HG03103 (cell line): ENCODE measurements at regions not wholly inside any gene's neighbourhood (a gene's known extent, or its start where the extent isn't known, plus 50 kb on each side); places are given as distances from the start of the nearest gene placed in this dataset.

Experiments
- ATAC-seq: cut with Tn5 transposase; IDR thresholded peaks from one replicate; pipeline ENCODE4 v1.9.1; 2021; ENCODE audit warnings: low read depth; ENCODE audit not compliant: unreplicated experiment

DNA sequence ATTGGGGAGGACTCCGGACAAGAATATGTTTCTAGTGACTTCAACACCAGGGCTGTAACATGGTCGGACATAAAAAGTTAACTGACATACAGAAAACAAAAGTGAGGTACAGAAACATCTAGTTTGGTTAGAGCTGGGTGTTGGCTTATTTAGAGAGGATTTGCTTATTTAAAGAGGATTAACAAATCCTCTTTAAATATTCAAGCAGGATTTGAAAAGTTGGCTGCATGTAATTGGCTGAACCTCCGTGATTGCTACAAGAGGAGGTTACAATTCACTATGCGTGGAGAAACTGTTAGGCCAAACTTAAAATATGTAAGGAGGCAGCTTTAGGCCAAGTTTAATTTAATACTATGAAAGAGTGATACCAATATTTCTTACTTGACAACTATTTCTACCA is 2707.4 kb downstream of the ARAP2 start:
- no peak for ATAC-seq

DNA sequence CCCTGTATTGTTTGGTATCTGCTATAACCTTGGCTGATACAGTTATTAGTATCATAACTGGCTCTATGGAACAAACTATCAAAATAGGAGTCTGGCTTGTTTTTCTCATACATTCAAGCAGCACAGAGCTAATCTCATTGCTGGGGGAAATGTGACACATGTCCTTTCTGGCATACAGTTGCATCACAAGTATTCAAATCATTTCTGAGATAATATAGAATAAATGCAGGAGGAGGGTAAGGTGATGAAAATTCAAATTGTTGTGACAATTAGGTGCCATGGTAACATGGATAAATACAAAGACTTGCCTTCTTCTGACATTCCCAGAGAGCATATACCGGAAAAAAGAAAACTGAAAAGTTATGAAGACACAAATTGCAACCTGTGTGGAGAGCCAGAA is 2706.8 kb downstream of the ARAP2 start:
- no peak for ATAC-seq

DNA sequence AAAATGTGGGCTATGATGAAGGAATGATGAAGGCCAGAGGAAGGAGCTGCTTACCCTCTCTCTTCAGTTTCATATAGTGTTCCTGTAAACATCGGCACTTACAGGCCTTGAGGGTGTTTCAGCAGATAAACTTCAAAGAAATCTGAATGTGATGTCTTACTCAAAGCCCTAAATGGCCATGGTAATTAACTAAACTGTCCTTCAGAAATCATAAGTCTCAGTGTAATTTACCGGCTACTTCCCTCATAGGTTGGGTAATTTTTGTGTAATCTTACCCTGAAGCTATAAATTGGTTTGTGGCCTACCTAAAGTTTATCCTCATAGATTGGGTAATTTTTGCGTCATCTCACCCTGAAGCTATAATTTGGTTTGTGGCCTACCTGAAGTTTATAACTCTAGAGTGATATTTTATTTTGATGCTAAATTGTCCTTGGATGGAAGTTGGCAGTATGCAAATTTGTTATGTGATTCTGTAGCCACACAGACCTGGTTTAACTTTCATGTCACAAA is 2700.3 kb downstream of the ARAP2 start:
- no peak for ATAC-seq

DNA sequence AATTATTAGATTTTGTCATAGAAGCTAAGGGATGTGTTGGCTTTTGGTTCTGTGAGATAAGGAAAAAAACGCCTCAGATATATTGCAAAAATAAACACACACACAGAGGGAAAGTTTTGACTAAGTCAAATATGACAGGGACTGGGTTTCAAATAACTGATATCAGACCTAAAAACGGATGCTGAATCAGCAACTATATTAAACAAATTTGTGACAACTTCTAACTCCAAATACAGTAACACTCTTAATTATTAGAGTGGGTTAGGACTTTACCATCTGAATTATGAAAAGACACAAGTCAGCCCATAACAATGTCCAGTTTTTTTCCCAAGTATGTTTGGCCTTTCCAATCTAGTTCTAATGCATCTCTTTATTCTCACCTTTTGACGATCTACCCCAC is 2693.1 kb downstream of the ARAP2 start:
- ATAC-seq: no peak

DNA sequence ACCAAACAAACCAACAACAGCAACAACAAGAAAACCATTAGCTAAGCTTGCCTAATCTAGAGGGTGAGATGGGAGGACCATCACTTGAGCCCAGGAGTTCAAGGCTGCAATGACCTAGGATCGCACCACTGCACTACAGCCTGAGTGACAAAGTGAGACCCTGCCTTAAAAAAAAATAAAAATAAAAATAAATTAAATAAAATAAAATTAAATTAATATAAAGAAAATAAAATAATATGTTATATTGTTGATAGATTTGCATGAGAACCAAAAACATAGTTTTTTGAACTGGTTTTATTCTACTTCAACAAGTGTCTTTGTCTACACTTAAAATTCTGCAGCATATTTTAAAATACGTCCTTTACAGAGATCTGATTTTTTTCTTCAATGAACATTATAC is 2683.1 kb downstream of the ARAP2 start:
- ATAC-seq: no peak

DNA sequence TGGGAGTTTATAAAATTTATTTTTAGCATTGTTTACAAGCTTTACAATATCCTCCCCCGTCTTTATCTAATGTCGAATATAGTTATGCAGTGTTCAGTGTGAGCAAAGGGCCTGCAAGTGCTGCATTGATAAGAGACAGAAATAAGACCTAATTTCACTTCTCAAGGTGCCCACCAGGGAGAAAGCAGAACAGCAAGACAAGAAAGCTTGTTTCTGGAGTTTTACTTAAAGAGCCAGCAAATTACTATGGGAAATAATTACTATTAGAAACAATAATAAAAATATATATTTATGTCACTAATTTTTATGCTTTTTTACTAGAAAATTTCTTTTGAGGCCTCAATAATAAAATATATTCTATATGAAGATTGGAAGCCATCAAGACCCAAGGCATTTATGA is 2677.7 kb downstream of the ARAP2 start:
- ATAC-seq: no peak

DNA sequence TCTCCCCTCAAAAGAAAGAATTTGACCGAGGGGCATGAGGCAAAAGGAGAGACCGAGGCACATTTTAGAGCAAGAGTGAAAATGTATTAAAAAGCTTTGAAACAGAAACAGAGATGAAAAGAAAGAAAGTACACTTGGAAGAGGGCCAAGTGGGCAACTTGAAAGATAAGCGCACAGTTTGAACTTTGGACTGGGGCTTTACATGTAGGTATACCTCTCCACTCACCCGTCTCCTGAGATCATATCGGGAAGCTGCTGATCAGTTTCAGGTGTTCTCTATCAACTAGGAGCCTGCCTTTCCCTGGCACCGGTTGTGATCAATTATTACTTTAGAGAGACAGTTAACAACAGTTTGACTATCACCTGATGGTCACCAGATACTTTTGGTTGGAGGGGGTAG is 2666.5 kb downstream of the ARAP2 start:
- no peak for ATAC-seq

DNA sequence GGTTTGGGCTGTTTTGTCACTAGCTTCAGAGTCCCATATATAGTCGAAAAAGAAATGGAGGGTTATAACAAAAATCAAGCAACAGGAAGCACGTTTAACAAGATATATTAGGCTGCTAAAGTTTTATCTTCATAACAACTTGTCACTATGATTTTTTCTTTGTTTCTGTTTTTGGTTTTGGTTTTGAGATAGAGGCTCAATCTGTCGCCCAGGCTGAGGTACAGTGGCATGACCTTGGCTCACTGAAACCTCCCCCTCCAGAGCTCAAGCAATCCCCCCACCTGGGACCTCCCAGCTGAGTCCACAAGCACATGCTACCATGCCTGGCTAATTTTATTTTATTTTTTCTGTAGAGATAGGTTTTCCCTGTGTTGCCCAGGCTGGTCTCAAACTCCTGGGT is 2664.4 kb downstream of the ARAP2 start:
- ATAC-seq: no peak

DNA sequence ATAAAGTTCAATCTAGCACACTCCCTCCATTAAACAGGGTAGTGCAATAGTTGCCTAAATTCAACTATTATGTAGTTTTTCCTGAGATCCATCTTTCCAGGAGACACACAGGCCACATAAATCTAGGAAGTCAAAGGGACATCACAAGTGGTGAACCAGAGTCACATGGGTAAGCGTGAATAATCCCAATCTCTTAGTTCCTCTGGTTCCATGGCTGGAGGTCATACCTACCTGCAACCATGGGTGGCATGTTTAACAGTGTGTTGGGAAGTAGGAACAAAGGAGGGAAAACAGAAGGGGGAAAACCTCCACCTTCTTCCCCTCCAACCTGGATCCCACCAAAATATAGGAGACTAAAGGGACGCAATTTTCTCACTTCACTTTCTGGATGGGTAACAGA is 2651.6 kb downstream of the ARAP2 start:
- ATAC-seq: no peak

DNA sequence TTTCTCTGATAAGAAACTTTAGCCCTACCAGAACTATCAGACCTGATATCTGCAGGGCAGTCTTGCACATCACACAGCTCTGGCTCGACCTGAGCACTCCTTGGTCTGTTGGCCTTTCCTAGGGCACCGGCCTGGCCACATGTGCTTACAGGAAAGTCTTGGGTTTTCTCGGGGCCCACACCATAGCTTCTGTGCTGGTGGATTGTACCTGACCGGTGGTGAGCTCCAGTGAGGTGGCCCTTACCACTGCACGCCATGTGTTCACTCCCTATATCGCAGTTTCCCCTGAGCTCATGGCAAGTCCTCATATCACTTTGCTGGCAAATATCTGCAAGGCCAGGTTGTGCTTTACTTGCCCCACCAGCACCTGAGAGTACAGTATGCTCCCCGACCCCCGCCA is 2637.4 kb downstream of the ARAP2 start:
- no peak for ATAC-seq

DNA sequence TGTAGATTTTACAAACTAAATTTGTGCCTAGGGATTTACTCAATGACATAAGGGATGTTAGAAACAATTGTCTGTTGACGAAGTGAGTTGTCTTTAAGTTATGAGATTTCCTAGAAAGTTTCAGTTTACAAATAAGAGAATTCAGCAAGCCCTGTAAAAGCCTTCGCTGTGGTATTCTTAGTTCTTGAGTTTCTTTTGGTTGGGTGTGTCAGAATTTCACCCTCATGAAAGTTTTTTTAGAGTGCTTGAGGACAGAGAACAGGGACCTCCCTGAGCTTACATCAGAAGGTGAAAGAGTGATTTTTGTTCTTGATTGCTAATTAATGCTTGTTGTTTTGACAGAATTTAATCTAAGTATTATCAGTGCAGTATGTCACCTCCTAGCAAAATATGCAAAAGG is 2628.2 kb downstream of the ARAP2 start:
- ATAC-seq: no peak

DNA sequence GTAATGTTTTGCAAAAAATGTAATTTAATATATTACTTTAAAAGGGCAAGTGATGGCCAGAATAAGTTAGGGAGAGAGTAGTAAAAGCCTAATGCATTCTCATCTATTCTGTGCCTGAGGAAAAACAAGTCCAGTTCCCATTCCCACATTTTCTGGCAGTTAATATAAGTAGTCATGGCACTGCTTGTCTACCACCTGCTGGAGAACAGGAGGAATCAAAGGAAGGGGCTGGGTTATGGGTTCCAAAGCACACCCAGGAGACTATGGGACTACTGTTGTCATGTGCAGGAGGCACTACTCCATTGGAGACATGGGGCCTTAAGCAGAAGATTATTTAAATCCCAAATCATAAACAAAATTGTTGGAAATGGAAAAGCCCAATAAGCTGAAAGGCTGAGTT is 2618.6 kb downstream of the ARAP2 start:
- no peak for ATAC-seq

DNA sequence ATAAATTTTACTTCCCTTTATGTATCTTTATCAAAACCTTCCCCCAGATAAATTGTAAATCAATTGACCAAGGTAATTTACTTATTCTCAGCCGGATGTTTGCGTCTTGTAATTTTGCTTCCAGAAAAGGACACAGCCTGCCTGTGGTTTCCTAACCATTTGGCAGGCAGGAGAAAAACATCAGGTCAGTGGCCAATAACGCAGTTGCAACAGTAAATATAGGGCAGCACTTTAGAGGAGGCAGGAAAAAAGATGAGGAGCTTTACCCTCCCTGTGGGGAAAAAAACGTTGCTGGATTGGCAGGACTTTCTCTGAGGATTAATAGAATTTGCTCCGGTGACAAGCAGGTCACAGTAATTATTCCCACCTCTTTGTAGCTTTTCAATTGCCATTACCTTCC is 2618.1 kb downstream of the ARAP2 start:
- ATAC-seq: no peak

DNA sequence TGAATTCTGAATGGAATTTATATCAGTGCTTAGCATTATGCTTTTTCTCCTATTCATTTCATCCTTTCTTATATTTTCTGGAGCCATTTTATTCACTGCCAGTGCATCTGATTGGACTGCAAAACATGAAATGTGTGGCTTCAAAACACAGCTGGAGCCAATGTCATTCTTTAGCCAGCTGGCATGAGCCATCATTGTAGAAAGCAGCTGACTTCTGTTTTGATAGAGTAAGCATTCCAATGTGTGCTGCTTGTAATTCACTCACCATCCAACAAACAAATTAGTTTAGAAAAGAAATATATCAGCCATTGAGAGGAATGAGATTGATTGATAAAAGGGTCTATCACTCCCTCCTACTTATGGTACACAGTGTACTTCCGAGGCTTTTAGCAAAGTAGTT is 2616.0 kb downstream of the ARAP2 start:
- no peak for ATAC-seq

DNA sequence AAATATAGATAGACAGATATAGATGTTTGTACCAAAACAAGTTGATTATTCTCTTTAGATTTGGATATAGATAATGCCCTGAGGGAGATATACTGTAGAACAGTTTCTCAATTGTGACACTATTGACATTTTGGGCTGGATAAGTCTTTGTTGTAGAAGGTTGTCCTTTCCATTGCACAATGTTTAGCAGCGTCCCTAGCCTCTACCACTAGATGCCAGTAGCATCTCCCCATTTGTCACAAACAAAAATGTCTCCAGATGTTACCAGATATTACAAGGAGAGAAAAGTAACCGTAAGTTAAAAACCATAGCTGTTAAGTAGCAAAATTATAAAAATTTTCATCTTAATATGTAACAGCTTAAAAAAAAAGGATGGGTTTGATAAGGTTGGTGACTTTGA is 2595.3 kb downstream of the ARAP2 start:
- no peak for ATAC-seq

DNA sequence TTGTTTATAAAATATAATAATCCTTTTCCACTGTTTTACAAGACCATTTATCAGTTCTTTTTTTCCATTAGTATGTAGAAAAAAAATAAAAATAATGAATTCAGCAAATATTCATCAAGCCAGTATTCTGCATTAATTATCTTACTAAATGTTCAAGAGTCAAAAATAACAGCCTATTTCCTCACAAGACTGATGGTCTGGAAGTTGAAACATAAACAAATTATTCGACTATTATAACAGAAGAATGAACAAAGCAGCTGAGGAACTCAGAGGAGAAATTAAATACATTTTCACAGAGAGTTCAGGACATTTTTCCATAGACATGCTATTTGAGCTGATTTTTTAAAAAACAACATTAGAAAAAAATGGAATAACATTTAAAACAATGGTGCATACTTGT is 2594.8 kb downstream of the ARAP2 start:
- no peak for ATAC-seq

DNA sequence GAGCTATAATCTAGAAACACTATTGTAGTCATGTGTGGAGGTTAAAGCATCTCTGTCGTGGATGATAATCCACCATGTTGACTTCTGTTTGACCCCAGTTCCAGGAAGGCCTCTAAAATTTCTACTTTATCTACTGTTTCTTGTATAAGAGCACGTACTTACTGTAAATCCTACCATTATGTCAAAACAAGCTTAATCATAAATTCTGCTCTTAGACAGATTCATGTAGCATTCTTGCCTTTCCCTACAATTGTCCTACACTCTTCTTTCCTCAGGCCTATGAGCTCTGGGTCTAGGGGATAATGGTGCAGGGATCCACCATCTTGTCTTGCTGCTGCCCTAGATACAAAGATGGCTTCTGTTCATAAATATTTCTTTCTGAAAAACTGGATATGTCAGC is 2594.3 kb downstream of the ARAP2 start:
- ATAC-seq: no peak

DNA sequence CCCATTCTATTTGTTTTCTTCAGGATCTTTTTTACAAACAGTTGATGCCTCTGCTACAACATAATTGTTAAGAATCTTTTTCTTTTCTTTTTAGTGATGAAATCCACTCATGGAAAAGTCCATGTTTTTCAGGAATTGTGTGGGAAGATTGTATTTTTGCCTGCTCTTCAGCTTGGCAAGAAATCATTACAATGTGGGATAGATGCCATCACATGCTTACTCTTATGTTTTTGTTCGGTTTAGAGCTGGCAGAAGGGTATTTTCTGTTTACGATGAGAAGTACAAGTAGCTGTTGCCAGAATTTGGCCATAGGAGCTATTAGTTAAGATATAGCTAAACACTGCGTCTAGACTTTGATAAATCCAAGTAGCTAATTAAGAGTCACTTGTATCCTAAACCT is 2585.3 kb downstream of the ARAP2 start:
- ATAC-seq: no peak

DNA sequence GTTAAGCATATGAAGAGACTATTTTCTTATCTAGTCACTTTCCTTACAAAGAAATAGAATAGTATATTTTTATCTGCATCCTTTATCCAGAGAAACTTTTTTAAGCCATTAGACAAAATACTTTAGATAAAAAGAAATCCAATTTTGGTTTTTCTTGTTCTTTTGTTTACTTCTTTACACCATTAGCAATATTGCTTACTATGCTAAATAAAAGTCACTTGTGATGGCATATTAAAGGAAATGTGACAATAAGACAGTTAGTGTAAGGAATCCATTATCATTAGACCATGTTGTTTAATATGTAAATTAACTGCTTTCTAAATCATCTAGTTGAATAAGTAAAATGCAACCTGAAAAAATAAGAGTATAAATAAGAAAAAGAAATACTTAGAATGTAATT is 2582.7 kb downstream of the ARAP2 start:
- ATAC-seq: no peak

DNA sequence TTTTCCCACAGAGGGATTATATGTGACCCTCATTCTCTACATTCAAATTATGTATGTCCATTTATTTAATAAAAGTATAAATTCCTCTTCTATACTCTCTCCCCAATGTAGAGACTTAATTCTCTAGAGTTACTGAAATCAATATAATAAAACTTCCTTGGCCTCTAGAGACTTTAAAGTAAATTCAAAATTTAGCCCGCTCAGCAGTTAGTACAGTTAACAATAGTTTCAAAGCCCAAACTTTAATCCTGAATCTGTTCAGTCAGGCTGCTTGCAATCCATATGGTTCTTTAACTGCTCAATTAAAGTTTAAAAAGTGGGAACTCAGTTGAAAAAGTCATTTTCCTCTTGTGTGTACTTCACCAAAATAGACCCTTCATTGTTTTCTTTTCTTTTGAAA is 2558.4 kb downstream of the ARAP2 start:
- no peak for ATAC-seq

DNA sequence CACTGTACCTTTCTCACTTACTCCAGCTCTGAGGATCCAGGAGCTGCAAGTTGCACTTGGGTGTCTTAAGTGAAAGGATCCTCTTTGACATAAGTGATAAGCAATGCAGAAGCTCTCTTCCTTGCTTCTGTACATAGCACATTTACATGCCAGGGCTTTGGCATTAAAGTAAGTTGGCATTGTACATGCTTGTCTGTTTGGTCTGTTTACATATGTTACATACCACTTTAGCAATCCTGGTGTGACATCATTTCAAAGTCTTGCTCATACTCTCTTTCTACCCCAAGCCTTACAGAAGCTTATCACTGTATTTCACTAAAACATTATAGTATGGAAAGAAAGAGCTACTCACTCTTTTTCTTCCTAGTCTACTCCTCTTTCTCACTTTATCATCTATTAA is 2548.3 kb downstream of the ARAP2 start:
- no peak for ATAC-seq

DNA sequence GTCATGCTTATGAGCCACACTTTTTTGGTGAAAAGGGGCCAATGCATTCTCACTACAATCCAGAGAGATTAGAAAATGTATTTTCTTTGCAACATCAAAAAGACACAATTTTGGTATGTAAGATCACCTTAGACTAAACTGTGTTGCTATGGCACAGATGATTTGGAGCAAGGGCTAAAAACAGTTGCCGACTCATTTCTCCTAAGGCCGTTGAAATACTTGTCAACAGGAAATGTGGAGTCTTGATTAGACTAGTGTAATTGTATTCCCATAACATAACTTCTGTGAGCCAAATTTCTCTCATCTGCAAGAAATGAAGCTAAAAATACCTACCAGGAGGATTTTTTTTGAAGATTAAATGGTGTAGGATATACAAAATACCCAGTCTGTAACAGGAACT is 2547.7 kb downstream of the ARAP2 start:
- ATAC-seq: no peak

DNA sequence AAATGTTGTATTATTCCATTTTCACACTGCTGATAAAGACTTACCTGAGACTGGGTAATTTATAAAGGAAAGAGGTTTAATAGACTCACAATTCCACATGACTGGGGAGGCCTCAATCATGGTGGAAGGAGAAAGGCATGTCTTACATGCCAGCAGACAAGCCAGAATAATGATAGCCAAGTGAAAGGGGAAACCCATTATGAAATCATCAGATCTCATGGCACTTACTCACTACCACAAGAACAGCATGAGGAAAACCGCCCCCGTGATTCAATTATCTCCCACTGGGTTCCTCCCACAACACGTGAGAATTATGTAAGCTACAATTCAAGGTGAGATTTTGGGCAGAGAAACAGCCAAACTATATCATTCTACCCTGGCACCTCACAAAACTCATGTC is 2535.1 kb downstream of the ARAP2 start:
- no peak for ATAC-seq

DNA sequence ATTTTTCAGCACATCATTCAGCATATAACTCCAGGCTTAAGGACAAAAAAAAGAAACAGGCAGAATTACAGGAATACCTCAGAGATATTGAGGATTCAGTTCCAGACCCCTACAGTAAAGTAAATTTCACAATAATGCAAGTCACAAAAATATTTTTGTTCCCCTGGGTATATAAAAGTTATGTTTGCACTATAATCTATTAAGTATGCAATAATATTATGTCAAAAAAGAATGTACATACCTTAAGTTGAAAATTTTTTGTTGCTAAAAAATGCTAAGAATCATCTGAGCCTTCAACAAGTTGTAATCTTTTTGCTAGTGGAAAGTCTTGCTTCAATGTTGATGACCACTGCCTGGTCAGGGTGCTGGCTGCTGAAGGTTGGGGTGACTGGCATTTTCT is 2532.5 kb downstream of the ARAP2 start:
- ATAC-seq: no peak
